GM18499 (cell line): ENCODE measurements at regions not wholly inside any gene's neighbourhood (a gene's known extent, or its start where the extent isn't known, plus 50 kb on each side); places are given as distances from the start of the nearest gene placed in this dataset.

Experiments
- ATAC-seq: cut with Tn5 transposase; IDR thresholded peaks from one replicate; pipeline ENCODE4 v1.9.1; 2021; ENCODE audit warnings: moderate number of reproducible peaks; ENCODE audit not compliant: insufficient read depth, unreplicated experiment

GRCh38 chr10:91167406-91167805 is 53.1 kb upstream of the PCGF5 start:
- ATAC-seq, result no peak

- ATAC-seq, result no peak
These were observed 50.0 kb upstream of the PCGF5 start for GRCh38 chr10:91170418-91170817.
